Osteoblast (primary cell): ENCODE measurements at regions not wholly inside any gene's neighbourhood (a gene's known extent, or its start where the extent isn't known, plus 50 kb on each side); places are given as distances from the start of the nearest gene placed in this dataset.

ENCODE experiments used
- DNase-seq: peaks from one replicate; pipeline ENCODE4 v3.0.0; 2011; ENCODE audit warnings: low spot score, mixed read lengths; ENCODE audit not compliant: insufficient read length; ENCODE audit errors: missing footprints
- H2AFZ ChIP-seq: 2 replicates; pipeline ENCODE4 v1.6.0; 2011; ENCODE audit warnings: mild to moderate bottlenecking, low read length
- H3K27ac ChIP-seq: 2 replicates; pipeline ENCODE4 v1.5.1; 2011; ENCODE audit warnings: mild to moderate bottlenecking, low read depth, low read length, moderate library complexity
- H3K27me3 ChIP-seq: 2 replicates; pipeline ENCODE4 v1.6.0; 2012; ENCODE audit warnings: mild to moderate bottlenecking, control low read depth, inconsistent platforms, low read length, moderate library complexity; ENCODE audit not compliant: insufficient read depth
- H3K36me3 ChIP-seq: 2 replicates; pipeline ENCODE4 v1.5.1; 2011; ENCODE audit warnings: mild to moderate bottlenecking, low read length, control low read depth, moderate library complexity; ENCODE audit not compliant: insufficient read depth
- H3K4me1 ChIP-seq: 2 replicates; pipeline ENCODE4 v1.5.1; 2011; ENCODE audit warnings: mild to moderate bottlenecking, low read length, control low read depth, moderate library complexity; ENCODE audit not compliant: insufficient read depth
- H3K4me2 ChIP-seq: 2 replicates; pipeline ENCODE4 v1.6.0; 2011; ENCODE audit warnings: mild to moderate bottlenecking, low read length; ENCODE audit not compliant: insufficient read depth
- H3K4me3 ChIP-seq: fragments of 200-600 bp; sonication (generic); 3 replicates; pipeline ENCODE4 v1.5.1; 2012; ENCODE audit warnings: mild to moderate bottlenecking, low read length, inconsistent platforms; ENCODE audit not compliant: insufficient read depth
- H3K79me2 ChIP-seq: 2 replicates; pipeline ENCODE4 v1.6.0; 2012; ENCODE audit warnings: mild to moderate bottlenecking, low read length, control low read depth, inconsistent platforms; ENCODE audit not compliant: insufficient read depth
- H3K9me3 ChIP-seq: 2 replicates; pipeline ENCODE4 v1.5.1; 2011; ENCODE audit warnings: low read depth, low read length, control low read depth
- H4K20me1 ChIP-seq: 2 replicates; pipeline ENCODE4 v1.6.0; 2012; ENCODE audit warnings: mild to moderate bottlenecking, low read length, control low read depth; ENCODE audit not compliant: insufficient read depth
- CTCF ChIP-seq: IDR thresholded peaks from 2 replicates; pipeline ENCODE4 v1.5.1; 2011; ENCODE audit warnings: mild to moderate bottlenecking, low read depth, low read length, moderate library complexity; ENCODE audit errors: extremely low read depth

DNA sequence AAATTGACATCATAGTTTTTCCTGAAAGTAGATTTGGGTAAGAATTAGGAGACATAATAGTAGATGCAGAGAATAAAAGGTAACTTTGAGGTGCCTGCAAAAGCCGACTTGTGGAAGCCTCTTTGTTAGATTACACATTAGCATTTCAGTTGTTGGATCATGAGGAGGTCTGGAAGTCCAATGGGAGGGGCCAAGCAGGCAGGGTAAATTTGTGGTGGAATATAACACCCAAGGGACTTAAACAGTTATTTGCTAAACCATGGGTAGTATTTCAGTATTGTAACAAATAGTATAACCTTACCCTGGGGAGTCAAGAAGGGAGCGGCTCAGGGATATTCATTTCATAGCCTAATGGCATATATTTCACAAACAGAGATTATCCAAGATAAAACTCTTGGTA is 810.7 kb upstream of the AMOT start:
- Histone ChIP-seq H3K4me3 (no peak overlapping the region), H3K36me3 (no peaks in the 10 kb centered on the region), H3K9me3 (no peaks in the 10 kb centered on the region), H3K4me1 (no peaks in the 10 kb centered on the region), H2AFZ (no peak overlapping the region), H3K4me2 (no peak overlapping the region), H3K27ac (no peak overlapping the region), H3K27me3 (peaks cover 15% of the 10 kb centered on the region), H3K79me2 (no peaks in the 10 kb centered on the region), H4K20me1 (no peaks in the 10 kb centered on the region)
- TF ChIP-seq CTCF, result no peak
- DNase-seq, result no peak

DNA sequence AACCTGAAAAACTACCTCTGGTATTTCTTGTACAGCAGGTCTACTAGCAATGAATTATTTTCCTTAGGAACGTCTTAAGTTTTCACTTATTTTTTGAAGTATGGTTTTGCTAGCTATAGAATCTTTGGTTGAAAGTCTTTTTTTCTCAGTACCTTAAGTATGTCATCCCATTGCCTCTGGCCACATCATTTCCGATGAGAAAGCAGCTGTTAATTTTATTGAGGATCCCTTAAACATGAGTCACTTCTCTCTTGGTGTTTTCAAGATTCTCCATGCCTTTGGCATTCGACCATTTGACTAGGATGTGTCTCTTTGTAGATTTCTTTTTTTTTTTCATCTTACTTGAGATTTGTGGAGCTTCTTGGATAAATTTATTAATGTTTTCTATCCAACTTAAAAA is 803.8 kb upstream of the AMOT start:
- Histone ChIP-seq H3K27ac (no peak overlapping the region), H3K36me3 (no peaks in the 10 kb centered on the region), H3K4me1 (no peaks in the 10 kb centered on the region), H4K20me1 (no peaks in the 10 kb centered on the region), H3K79me2 (no peaks in the 10 kb centered on the region), H3K27me3 (peaks cover 4% of the 10 kb centered on the region), H3K9me3 (no peaks in the 10 kb centered on the region), H3K4me3 (no peak overlapping the region), H3K4me2 (no peak overlapping the region), H2AFZ (no peak overlapping the region)
- TF ChIP-seq CTCF, result no peak
- peak; percentile 43 for DNase-seq

DNA sequence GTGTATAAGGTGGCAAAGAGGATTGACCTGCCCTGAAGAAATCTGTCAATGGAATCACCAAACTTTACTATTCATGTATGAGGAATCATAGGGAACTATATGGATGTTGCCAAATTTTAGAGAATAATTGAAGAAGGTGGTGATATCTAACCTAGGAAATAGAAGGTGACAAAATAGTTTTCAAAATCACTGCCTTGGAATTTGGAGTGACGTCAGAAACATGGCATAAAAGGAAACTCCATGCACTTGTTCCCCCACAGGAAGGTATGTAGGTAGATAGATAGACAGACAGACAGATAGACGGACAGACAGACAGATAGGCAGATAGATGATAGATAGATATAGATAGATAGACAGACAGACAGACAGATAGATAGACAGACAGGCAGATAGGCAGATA is 793.9 kb upstream of the AMOT start:
- H4K20me1 ChIP-seq, result no peaks in the 10 kb centered on the region
- no peaks in the 10 kb centered on the region for H3K4me1 ChIP-seq

GRCh38 chrX:113629326-113629725 is 788.7 kb upstream of the AMOT start:
- no peak for DNase-seq
- no peaks in the 10 kb centered on the region for H3K4me1 ChIP-seq
- TF ChIP-seq CTCF, result no peak

More for the DNA sequence above, 793.9 kb upstream of the AMOT start:
- Histone ChIP-seq H3K27me3 (no peaks in the 10 kb centered on the region), H3K9me3 (no peaks in the 10 kb centered on the region), H3K79me2 (no peaks in the 10 kb centered on the region), H3K36me3 (no peaks in the 10 kb centered on the region), H3K4me2 (no peak overlapping the region), H3K27ac (no peak overlapping the region), H2AFZ (no peak overlapping the region), H3K4me3 (no peak overlapping the region)
- no peak for DNase-seq
- no peak for TF ChIP-seq CTCF

More at GRCh38 chrX:113629326-113629725, 788.7 kb upstream of the AMOT start:
- Histone ChIP-seq H3K36me3 (no peaks in the 10 kb centered on the region), H3K27me3 (peaks cover 3% of the 10 kb centered on the region), H3K4me3 (no peak overlapping the region), H4K20me1 (no peaks in the 10 kb centered on the region), H3K4me2 (no peak overlapping the region), H3K27ac (no peak overlapping the region), H3K9me3 (no peaks in the 10 kb centered on the region), H2AFZ (no peak overlapping the region), H3K79me2 (no peaks in the 10 kb centered on the region)
